Lower leg skin (tissue), 4 donors: ENCODE measurements at regions not wholly inside any gene's neighbourhood (a gene's known extent, or its start where the extent isn't known, plus 50 kb on each side); places are given as distances from the start of the nearest gene placed in this dataset.

Source experiments
- DNase-seq, 2 donors: peaks; one replicate each; pipeline ENCODE4 v3.0.0-alpha.2; 2019; ENCODE audit warnings: low spot score in 2 of 2
- H3K4me3 ChIP-seq: fragments of 200-600 bp; sonication (generic); 2 replicates; pipeline ENCODE4 v1.5.1; 2017; ENCODE audit warnings: mild to moderate bottlenecking, low read depth; ENCODE audit not compliant: poor library complexity, severe bottlenecking
- POLR2A ChIP-seq, 2 donors: fragments of 450-650 bp; IDR thresholded peaks; one replicate each; pipeline ENCODE4 v1.6.1; 2016 to 2017; ENCODE audit warnings: antibody characterized with exemption in 2 of 2, mild to moderate bottlenecking in 1 of 2, moderate library complexity in 1 of 2
- WGBS, 2 donors: methylation state at CpG; one replicate each; pipeline ENCODE4 v1.1.5; 2018; 5-methylcytosine and 5-hydroxymethylcytosine counted together
- intact Hi-C: fragments of 100-400 bp; cut with DNase I; formaldehyde crosslinking; loops from one replicate; pipeline ENCODE4 v1.15.0; 2023; ENCODE audit warnings: low total_unique reads
- TF ChIP-seq, protein P1 (sequence below), 3 donors: fragments of 450-650 bp; IDR thresholded peaks; one replicate each; pipeline ENCODE4 v1.5.1; 2016; ENCODE audit warnings: antibody characterized with exemption in 3 of 3, mild to moderate bottlenecking in 3 of 3, moderate library complexity in 2 of 3

DNA sequence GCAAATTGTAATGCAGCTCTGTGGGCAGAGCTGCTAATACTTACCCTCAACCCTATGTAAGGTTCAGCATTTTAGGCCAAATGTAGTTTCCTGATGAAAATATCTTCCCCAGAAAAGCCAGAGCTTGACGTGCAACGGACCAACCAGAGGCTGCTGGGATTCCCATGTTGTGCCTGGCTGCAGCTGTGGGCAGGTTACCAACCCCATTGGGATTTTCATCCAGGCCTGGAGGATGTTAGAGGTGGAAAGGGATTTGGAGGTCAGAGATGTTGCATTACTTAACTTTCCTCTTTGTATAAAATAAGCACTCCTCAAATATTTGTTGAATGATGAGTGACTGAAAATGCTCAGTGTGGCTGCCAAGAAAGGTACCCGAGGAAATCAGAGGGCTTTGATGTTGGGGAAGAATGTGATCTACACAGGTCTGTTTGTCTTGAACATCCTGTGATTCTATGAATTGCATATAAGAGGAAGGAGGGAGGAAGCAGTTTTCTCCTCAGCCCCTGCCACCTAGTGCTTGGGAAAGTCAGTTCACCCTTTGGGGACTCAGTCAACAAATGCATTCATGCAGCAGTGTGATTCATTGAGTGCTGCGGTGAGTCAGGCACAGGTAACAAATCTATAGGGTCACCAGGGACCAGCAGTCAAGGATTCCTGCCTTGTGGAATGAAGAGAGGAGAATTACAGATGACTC lies 487.2 kb downstream of the RPS24 start:
- WGBS, 2 donors, result 64 to 66% methylated on average over 4 of the region's 4 CpGs
- intact Hi-C loops, result no loop called here
- no peak overlapping the region for H3K4me3 ChIP-seq
- TF ChIP-seq, protein P1, sequence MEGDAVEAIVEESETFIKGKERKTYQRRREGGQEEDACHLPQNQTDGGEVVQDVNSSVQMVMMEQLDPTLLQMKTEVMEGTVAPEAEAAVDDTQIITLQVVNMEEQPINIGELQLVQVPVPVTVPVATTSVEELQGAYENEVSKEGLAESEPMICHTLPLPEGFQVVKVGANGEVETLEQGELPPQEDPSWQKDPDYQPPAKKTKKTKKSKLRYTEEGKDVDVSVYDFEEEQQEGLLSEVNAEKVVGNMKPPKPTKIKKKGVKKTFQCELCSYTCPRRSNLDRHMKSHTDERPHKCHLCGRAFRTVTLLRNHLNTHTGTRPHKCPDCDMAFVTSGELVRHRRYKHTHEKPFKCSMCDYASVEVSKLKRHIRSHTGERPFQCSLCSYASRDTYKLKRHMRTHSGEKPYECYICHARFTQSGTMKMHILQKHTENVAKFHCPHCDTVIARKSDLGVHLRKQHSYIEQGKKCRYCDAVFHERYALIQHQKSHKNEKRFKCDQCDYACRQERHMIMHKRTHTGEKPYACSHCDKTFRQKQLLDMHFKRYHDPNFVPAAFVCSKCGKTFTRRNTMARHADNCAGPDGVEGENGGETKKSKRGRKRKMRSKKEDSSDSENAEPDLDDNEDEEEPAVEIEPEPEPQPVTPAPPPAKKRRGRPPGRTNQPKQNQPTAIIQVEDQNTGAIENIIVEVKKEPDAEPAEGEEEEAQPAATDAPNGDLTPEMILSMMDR (IDR thresholded peaks at IDR 0.05), result no peak
- TF ChIP-seq POLR2A (IDR thresholded peaks at IDR 0.05), result no peak
- peak in 1 of 2 donors; percentile 36 for DNase-seq

DNA sequence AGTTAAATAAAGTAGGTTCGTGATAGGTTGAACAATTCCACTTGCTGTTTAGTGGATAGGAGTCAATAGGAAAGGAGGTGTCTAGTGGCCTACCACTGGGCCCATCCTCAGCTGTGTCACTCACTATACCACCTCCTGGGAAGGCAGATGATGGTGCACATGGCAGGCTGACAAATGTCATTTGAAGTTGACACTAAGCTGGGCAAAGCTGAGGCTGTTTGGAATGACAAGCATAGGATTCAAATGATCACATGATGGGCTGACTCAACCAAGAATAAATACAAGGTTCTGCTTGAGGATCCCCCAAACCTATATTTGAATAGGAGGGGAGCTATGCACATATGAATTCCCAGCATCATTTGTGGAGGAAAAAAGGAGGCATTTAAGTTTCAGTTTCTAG lies 489.8 kb downstream of the RPS24 start:
- DNase-seq, result peak in 1 of 2 donors; percentile 14
- H3K4me3 ChIP-seq, result no peak overlapping the region
- intact Hi-C loops, result no loop called here
- TF ChIP-seq, protein P1 (IDR thresholded peaks at IDR 0.05), result no peak
- TF ChIP-seq POLR2A (IDR thresholded peaks at IDR 0.05), result no peak
- 90 to 100% methylated on average over 1 of the region's 1 CpG for WGBS, 2 donors

DNA sequence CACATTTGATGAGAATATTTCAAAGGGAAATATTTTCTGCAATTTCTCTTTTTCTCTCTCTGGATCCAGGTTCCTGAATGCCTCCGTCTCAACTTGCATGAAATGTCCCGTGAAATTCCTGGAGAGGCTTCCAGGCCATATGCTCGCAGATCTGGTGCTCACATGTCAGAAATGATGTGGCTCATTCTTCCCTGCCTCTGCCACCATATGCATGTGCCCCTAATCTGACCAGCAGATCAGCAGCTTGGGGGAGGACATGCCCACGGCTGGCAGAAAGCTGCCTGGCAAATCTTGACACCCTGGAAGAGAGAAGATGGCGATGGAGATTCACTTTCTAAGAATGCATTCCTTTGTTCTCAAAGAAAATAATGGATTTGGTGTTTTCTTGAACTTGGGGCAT lies 490.7 kb downstream of the RPS24 start:
- intact Hi-C loops, result no loop called here
- no peak for TF ChIP-seq POLR2A (IDR thresholded peaks at IDR 0.05)
- TF ChIP-seq, protein P1 (IDR thresholded peaks at IDR 0.05), result no peak
- 72 to 76% methylated on average over 5 of the region's 5 CpGs for WGBS, 2 donors
- DNase-seq, result peak in 1 of 2 donors; percentile 62
- H3K4me3 ChIP-seq, result no peak overlapping the region

DNA sequence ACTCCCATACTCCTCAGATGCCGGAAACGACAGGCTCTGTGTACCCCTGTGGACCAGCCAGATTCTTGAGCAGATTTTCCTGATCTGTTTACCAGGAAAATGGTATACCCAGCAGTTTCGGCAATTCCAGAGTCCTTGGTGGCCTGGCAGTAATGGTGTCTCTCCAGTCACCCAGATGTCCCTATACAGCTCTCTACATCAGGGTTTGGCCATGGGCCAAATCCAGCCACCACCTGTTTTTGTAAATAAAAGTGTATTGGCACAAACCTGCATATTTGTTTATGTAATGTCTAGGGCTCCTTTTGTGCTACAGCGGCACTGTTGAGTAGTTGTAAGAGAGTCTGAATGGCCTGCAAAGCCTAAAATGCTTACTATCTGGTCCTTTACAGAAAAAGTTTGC lies 491.3 kb downstream of the RPS24 start:
- intact Hi-C loops, result no loop called here
- peak in 1 of 2 donors; percentile 81 for DNase-seq

DNA sequence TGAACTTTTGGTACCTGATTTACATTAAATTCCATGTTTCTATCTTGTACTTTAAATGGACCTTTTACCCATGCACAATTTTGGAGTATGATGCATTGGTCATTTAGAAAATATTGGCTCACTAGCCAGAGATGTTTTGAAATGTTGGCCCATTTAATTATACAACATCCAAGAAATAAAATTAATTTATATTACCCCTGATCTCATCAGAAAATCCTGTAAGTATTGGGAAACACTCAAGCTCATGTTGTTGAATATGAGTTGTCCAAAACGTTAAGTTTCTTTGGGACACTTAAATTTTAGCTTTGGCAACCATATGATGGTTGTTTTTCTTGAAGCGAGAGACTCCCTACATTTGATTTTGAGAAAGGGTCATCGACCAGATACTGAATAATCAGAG lies 492.7 kb downstream of the RPS24 start:
- H3K4me3 ChIP-seq, result no peak overlapping the region
- intact Hi-C loops, result no loop called here
- no peak for DNase-seq
- WGBS, 2 donors, result 74 to 81% methylated on average over 3 of the region's 3 CpGs
- TF ChIP-seq, protein P1 (IDR thresholded peaks at IDR 0.05), result no peak
- no peak for TF ChIP-seq POLR2A (IDR thresholded peaks at IDR 0.05)

More for the DNA sequence above, 491.3 kb downstream of the RPS24 start:
- TF ChIP-seq, protein P1 (IDR thresholded peaks at IDR 0.05), result no peak
- no peak for TF ChIP-seq POLR2A (IDR thresholded peaks at IDR 0.05)
- WGBS, 2 donors, result 92 to 94% methylated on average over 4 of the region's 4 CpGs
- no peak overlapping the region for H3K4me3 ChIP-seq

DNA sequence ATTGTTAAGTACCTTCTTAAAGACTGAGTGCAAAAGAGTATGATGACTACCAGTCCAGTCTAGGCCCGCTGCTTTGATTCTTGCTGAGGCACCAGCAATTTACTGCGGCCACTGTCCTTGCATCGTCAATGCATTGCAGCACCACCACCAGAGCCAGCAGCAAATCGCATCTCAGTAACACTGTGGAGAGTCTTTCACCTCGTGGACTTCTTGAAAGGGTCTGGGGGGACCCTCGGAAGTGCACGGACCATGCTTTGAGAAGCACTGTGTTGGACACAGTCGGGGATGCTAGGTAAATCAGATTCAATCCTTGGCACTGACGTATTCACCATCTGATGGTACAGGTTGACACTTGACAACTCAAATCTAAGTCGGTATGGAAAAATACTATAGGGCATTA lies 493.6 kb downstream of the RPS24 start:
- 86 to 88% methylated on average over 10 of the region's 10 CpGs for WGBS, 2 donors
- DNase-seq, result peak in 1 of 2 donors; percentile 57
- no peak for TF ChIP-seq POLR2A (IDR thresholded peaks at IDR 0.05)
- TF ChIP-seq, protein P1 (IDR thresholded peaks at IDR 0.05), result no peak
- intact Hi-C loops, result no loop called here
- H3K4me3 ChIP-seq, result no peak overlapping the region
